BJ (cell line): ENCODE measurements at regions not wholly inside any gene's neighbourhood (a gene's known extent, or its start where the extent isn't known, plus 50 kb on each side); places are given as distances from the start of the nearest gene placed in this dataset.
A peak's percentile ranks its signal among the peaks of the same experiment; 100 is the strongest.

Experiments
- CTCF ChIA-PET: fragments of 350-600 bp; formaldehyde crosslinking; extraction: SDS; loops from one replicate; lab custom pipeline; 2021; ENCODE audit warnings: antibody characterized with exemption, inconsistent platforms; lab: Yijun Ruan, JAX
- POLR2A ChIA-PET: fragments of 300-600 bp; sonication (Branson Sonifier 250); formaldehyde crosslinking; extraction: SDS; loops from one replicate; lab custom pipeline; 2021; ENCODE audit warnings: antibody characterized with exemption; lab: Charles Lee
- DNase-seq: peaks from one replicate; pipeline ENCODE4 v3.0.0-alpha.2; 2011; ENCODE audit warnings: low read depth
- H3K27me3 ChIP-seq: 2 replicates; pipeline ENCODE4 v1.6.0; 2011; ENCODE audit warnings: low read length; ENCODE audit not compliant: control insufficient read depth, insufficient read depth
- H3K36me3 ChIP-seq: 2 replicates; pipeline ENCODE4 v1.5.1; 2011; ENCODE audit warnings: low read length; ENCODE audit not compliant: control insufficient read depth, insufficient read depth
- H3K4me3 ChIP-seq: 2 replicates; pipeline ENCODE4 v1.5.1; 2011; ENCODE audit warnings: low read depth, mild to moderate bottlenecking, control low read depth, low read length
- TF ChIP-seq, protein P1 (sequence below): IDR thresholded peaks from 2 replicates; pipeline ENCODE4 v1.5.1; 2011; ENCODE audit warnings: low read depth, mild to moderate bottlenecking, control low read depth, inconsistent platforms, low read length, moderate library complexity; ENCODE audit not compliant: insufficient read depth

DNA sequence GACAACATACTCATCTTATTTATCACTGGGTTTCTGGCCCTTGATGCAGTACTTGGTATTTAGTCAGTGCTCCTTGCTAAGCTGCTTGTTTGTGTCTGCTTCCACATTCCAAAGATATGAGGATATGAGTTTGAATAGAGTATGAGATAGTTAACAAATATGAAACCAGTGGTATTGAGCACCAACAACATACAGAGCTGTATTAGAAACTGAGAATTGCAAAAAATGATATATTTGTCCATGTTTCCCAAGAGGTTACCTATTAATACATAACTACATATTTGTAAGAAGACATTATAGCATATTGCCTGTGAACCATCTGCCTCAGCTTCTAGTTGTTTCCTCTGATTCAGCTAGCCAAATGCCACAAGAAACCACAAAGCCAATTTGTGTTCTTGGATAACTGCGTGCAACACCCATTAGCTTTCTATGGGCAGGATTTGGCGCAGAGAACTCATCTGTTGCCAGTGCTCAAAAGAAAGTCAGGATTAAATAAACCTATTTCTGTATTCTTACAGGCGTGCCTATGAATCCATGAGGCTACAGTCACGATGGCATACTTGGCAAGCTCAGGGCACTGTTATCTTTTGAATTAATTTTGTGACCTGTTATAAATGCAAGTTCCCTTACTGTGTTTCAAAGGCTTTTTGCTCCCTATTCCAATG lies 194.4 kb downstream of the MAP2K6 start:
- peak; percentile 83 for DNase-seq
- TF ChIP-seq, protein P1, sequence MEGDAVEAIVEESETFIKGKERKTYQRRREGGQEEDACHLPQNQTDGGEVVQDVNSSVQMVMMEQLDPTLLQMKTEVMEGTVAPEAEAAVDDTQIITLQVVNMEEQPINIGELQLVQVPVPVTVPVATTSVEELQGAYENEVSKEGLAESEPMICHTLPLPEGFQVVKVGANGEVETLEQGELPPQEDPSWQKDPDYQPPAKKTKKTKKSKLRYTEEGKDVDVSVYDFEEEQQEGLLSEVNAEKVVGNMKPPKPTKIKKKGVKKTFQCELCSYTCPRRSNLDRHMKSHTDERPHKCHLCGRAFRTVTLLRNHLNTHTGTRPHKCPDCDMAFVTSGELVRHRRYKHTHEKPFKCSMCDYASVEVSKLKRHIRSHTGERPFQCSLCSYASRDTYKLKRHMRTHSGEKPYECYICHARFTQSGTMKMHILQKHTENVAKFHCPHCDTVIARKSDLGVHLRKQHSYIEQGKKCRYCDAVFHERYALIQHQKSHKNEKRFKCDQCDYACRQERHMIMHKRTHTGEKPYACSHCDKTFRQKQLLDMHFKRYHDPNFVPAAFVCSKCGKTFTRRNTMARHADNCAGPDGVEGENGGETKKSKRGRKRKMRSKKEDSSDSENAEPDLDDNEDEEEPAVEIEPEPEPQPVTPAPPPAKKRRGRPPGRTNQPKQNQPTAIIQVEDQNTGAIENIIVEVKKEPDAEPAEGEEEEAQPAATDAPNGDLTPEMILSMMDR, result no peak
- Histone ChIP-seq H3K27me3 (no peaks in the 10 kb centered on the region), H3K36me3 (no peaks in the 10 kb centered on the region), H3K4me3 (no peak overlapping the region)
- ChIA-PET POLR2A (interaction anchor here (0.5 to 0.6 kb wide), 3 partner anchors 76 to 1255 kb away, joined by 5 to 7 read pairs (median 5); no protein-coding TSS in a partner anchor), CTCF (interaction anchor here (0.6 to 4.5 kb wide), 31 partner anchors 9 to 944 kb away, joined by 3 to 43 read pairs (median 4); no protein-coding TSS in a partner anchor)

- Histone ChIP-seq H3K27me3 (no peaks in the 10 kb centered on the region), H3K4me3 (no peak overlapping the region), H3K36me3 (no peaks in the 10 kb centered on the region)
- TF ChIP-seq, protein P1, result peak; percentile 71
- DNase-seq, result no peak
- CTCF ChIA-PET, result interaction anchor here (0.7 to 4.5 kb wide), 27 partner anchors 9 to 943 kb away, joined by 3 to 43 read pairs (median 4); no protein-coding TSS in a partner anchor
- POLR2A ChIA-PET, result interaction anchor here (0.6 kb wide), 1 partner anchor 1256 kb away, joined by 5 read pairs; no protein-coding TSS in a partner anchor
These were observed 195.2 kb downstream of the MAP2K6 start for GRCh38 chr17:69609473-69610305.

GRCh38 chr17:69620363-69620762 lies 205.9 kb downstream of the MAP2K6 start:
- no peaks in the 10 kb centered on the region for H3K27me3 ChIP-seq
- ChIA-PET CTCF (interaction anchor here (1.2 to 1.9 kb wide), 3 partner anchors 11 to 156 kb away, joined by 3 to 7 read pairs (median 5); no protein-coding TSS in a partner anchor), POLR2A (no interaction called here)
- H3K4me3 ChIP-seq, result no peak overlapping the region
- no peaks in the 10 kb centered on the region for H3K36me3 ChIP-seq
- TF ChIP-seq, protein P1, result no peak
- DNase-seq, result no peak

DNA sequence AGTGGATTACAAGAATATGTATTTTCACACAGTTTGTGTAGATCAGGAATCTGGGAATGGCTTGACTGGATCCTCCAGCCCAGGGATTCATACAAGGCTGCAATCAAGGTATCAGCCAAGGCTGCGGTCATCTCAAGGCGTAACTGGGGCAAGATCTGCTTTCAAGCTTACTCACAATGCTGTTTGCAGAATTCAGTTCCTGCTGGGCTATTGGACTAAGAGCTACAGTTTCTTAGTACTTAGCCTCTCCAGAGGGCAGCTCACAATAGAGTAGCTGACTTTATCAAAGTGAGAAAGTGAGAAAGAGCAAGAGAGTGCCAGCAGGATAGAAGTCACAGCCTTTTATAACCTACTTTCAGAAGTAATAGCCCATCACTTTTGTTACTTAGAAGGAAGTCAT lies 211.0 kb downstream of the MAP2K6 start:
- Histone ChIP-seq H3K36me3 (no peaks in the 10 kb centered on the region), H3K4me3 (no peak overlapping the region), H3K27me3 (no peaks in the 10 kb centered on the region)
- TF ChIP-seq, protein P1, result no peak
- POLR2A ChIA-PET, result no interaction called here
- DNase-seq, result no peak
- CTCF ChIA-PET, result interaction anchor here (0.9 kb wide), 1 partner anchor 12 kb away, joined by 3 read pairs; no protein-coding TSS in a partner anchor
